ENCODE measurements at regions not wholly inside any gene's neighbourhood (a gene's known extent, or its start where the extent isn't known, plus 50 kb on each side); places are given as distances from the start of the nearest gene placed in this dataset.

DNA sequence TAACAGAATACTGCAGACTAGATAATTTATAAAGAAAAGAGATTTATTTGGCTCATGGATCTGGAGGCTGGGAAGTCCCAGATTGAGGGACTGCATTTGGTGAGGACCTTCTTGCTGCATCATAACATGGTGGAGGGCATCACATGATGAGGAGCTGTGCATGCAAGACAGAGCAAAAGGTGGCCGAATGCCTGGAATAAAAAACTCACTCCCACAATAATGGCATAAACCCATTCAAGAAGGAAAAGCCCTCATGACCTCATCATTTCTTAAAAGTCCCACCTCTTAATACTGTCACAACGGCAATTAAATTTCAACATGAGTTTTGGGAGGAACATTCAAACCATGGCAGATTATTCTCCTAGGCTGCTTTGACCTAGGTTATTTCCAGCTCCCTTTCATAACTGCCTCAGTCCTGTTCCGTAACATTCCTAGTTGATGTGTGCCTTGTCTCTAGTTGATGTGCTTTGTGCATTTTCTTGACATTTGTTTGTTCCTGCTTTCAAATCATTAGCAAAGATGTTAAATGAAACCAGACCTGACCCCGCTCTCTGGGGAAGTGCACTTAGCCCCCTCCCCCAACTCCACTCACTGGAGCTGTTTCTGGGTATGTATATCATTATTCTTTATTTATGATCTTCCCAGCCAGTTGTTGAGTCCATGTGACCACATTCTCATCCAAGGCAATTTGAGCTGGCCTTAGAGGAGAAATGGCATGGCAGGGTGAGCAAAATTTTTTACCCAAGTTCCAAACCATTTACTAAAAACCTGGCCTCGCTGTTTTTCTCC, 148.5 kb downstream of the GDAP2 start:
- TF ChIP-seq, protein P1, sequence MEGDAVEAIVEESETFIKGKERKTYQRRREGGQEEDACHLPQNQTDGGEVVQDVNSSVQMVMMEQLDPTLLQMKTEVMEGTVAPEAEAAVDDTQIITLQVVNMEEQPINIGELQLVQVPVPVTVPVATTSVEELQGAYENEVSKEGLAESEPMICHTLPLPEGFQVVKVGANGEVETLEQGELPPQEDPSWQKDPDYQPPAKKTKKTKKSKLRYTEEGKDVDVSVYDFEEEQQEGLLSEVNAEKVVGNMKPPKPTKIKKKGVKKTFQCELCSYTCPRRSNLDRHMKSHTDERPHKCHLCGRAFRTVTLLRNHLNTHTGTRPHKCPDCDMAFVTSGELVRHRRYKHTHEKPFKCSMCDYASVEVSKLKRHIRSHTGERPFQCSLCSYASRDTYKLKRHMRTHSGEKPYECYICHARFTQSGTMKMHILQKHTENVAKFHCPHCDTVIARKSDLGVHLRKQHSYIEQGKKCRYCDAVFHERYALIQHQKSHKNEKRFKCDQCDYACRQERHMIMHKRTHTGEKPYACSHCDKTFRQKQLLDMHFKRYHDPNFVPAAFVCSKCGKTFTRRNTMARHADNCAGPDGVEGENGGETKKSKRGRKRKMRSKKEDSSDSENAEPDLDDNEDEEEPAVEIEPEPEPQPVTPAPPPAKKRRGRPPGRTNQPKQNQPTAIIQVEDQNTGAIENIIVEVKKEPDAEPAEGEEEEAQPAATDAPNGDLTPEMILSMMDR (IDR thresholded peaks at IDR 0.05; ENCODE audit: low read depth, low read length, poor library complexity, severe bottlenecking): no peak
- TF ChIP-seq EZH2phosphoT487 (IDR thresholded peaks at IDR 0.05; ENCODE audit: borderline replicate concordance, low read length): no peak
